ENCODE measurements at regions not wholly inside any gene's neighbourhood (a gene's known extent, or its start where the extent isn't known, plus 50 kb on each side); places are given as distances from the start of the nearest gene placed in this dataset.

DNA sequence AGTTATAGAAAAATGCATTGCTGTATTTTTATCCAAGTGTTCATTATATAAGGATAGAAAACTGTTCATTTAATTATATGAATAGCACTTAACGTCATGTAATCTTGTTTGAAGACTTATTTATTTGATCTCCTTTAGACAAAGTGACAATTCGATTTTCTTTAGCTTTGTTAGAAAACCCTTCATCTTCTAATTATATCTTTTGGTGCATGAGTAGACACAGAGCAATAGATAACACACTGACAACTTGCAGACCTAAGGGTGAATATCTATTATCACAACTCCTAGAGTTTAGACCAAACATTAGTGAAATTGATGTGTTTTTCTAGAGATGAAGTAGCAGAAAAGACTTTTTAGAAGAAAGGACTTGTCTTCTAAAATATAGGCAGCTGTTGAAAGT is 446.4 kb upstream of the SEMA6A start:
- intact Hi-C loops (cut with micrococcal nuclease): no loop called here
- TF ChIP-seq, protein P1, sequence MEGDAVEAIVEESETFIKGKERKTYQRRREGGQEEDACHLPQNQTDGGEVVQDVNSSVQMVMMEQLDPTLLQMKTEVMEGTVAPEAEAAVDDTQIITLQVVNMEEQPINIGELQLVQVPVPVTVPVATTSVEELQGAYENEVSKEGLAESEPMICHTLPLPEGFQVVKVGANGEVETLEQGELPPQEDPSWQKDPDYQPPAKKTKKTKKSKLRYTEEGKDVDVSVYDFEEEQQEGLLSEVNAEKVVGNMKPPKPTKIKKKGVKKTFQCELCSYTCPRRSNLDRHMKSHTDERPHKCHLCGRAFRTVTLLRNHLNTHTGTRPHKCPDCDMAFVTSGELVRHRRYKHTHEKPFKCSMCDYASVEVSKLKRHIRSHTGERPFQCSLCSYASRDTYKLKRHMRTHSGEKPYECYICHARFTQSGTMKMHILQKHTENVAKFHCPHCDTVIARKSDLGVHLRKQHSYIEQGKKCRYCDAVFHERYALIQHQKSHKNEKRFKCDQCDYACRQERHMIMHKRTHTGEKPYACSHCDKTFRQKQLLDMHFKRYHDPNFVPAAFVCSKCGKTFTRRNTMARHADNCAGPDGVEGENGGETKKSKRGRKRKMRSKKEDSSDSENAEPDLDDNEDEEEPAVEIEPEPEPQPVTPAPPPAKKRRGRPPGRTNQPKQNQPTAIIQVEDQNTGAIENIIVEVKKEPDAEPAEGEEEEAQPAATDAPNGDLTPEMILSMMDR (IDR thresholded peaks at IDR 0.05): no peak
- no peak for DNase-seq
- CTCF ChIA-PET: no interaction called here
- ATAC-seq: no peak
- no peak overlapping the region for H3K4me3 Mint-ChIP-seq
- no peaks in the 10 kb centered on the region for H3K9me3 Mint-ChIP-seq
- POLR2A ChIA-PET: no interaction called here
- H3K36me3 Mint-ChIP-seq (ENCODE audit: low read depth): no peaks in the 10 kb centered on the region
- no peaks in the 10 kb centered on the region for H3K4me1 Mint-ChIP-seq (ENCODE audit: low read depth)
- H3K27ac Mint-ChIP-seq: no peak overlapping the region
- no peaks in the 10 kb centered on the region for H3K27me3 Mint-ChIP-seq

DNA sequence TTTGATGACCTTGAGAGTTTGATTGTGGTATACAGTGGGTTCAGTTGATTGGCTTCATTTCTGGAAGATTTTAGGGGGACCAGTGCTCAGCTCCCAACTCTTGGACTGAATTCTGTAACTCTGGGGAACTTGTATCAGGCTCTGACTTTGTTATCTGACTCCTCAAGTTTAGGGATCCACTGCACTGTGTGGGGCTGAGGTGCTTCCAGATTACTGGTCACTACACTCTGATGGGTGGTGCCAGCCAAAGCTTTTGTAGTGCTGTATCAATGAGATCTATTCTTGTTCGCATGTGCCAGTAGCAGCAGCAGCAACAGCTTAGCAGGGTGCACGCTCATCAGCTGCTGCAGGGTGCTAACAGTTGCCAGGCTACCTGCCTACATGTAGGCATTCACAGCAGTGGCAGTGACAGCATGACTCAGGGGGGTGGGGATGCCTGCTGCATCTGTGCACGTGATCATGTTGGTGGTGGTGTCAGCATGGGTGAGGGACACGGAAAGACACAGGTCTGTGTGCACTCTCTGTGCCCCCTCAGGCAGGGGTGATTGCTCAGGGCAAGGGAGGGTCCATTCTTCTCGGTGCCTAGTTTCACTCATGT is 438.8 kb upstream of the SEMA6A start:
- CTCF ChIA-PET: no interaction called here
- no peaks in the 10 kb centered on the region for H3K36me3 Mint-ChIP-seq (ENCODE audit: low read depth)
- POLR2A ChIA-PET: no interaction called here
- DNase-seq (no peak), ATAC-seq (no peak)
- no peaks in the 10 kb centered on the region for H3K4me1 Mint-ChIP-seq (ENCODE audit: low read depth)
- H3K4me3 Mint-ChIP-seq: no peak overlapping the region
- no peak overlapping the region for H3K27ac Mint-ChIP-seq
- no peaks in the 10 kb centered on the region for H3K27me3 Mint-ChIP-seq
- H3K9me3 Mint-ChIP-seq: peaks cover 6% of the 10 kb centered on the region
- intact Hi-C loops (cut with micrococcal nuclease): no loop called here
- TF ChIP-seq, protein P1 (IDR thresholded peaks at IDR 0.05): no peak

DNA sequence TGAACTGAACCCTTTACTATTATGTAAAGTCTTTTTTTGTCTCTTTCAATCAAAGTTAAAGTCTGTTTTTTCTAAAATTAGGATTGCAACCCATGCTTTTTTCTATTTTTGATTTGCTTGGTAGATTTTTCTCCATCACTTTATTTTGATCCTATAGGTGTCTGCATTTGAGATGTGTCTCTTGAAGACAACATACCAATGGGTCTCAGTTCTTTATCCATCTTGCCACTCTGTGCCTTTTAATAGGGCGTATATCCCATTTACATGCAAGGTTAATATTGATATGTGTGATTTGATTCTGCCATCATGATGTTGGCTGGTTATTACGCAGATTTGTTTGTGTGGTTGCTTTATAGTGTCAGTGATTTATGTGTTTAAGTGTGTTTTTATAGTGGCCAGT is 436.0 kb upstream of the SEMA6A start:
- no peak for DNase-seq
- Mint-ChIP-seq H3K36me3 (ENCODE audit: low read depth) (no peaks in the 10 kb centered on the region), H3K27me3 (no peaks in the 10 kb centered on the region), H3K9me3 (peaks cover 6% of the 10 kb centered on the region), H3K27ac (no peak overlapping the region), H3K4me3 (no peak overlapping the region), H3K4me1 (ENCODE audit: low read depth) (no peaks in the 10 kb centered on the region)
- no peak for ATAC-seq
- CTCF ChIA-PET: no interaction called here
- POLR2A ChIA-PET: no interaction called here
- TF ChIP-seq, protein P1 (IDR thresholded peaks at IDR 0.05): no peak
- intact Hi-C loops (cut with micrococcal nuclease): no loop called here

DNA sequence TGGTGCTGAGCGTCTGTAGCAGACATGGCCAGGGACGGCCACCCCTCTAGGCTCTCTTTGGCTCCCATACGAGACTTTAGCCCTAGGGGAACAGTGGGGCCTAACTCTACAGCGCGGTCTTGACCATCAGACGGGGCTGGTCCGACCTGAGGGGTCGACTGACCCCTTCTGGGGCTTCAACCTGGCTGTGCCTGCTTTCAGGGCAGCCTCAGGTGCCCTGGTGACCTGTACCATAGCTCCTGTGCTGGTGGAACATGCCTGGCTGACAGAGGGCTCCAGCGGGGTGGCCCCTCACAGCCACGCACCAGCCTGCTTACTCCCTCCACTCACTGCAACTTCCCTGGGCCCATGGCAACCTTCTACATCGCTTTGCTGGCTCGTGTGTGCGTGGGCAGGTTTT is 423.4 kb upstream of the SEMA6A start:
- Mint-ChIP-seq H3K4me1 (ENCODE audit: low read depth) (no peaks in the 10 kb centered on the region), H3K27ac (no peak overlapping the region), H3K4me3 (no peak overlapping the region), H3K9me3 (no peaks in the 10 kb centered on the region), H3K36me3 (ENCODE audit: low read depth) (no peaks in the 10 kb centered on the region), H3K27me3 (no peaks in the 10 kb centered on the region)
- TF ChIP-seq, protein P1 (IDR thresholded peaks at IDR 0.05): no peak
- intact Hi-C loops (cut with micrococcal nuclease): no loop called here
- ChIA-PET CTCF (no interaction called here), POLR2A (no interaction called here)
- DNase-seq: no peak
- no peak for ATAC-seq

DNA sequence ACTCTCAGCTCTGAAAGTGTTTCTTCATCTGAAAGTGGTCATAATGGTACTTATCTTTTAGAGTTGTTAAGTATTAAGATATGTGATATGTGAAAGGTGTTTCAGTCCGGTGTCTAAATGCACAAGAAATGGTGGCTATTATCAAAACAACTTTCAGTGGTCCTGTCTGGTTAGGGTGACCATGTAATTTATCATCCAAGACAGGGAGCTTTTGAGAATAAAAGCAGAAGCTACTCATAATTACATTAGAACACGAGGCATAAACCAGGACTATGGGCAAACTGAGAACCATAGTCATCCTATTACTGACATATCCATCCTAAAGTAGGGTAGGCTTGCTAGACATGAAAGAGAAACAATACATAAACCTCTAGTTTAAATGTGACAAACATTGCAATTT is 418.1 kb upstream of the SEMA6A start:
- no peak for DNase-seq
- no peak overlapping the region for H3K27ac Mint-ChIP-seq

More for the DNA sequence above, 418.1 kb upstream of the SEMA6A start:
- Mint-ChIP-seq H3K4me3 (no peak overlapping the region), H3K36me3 (ENCODE audit: low read depth) (no peaks in the 10 kb centered on the region), H3K27me3 (no peaks in the 10 kb centered on the region), H3K4me1 (ENCODE audit: low read depth) (no peaks in the 10 kb centered on the region), H3K9me3 (no peaks in the 10 kb centered on the region)
- intact Hi-C loops (cut with micrococcal nuclease): no loop called here
- ATAC-seq: no peak
- TF ChIP-seq, protein P1 (IDR thresholded peaks at IDR 0.05): no peak
- CTCF ChIA-PET: no interaction called here
- POLR2A ChIA-PET: no interaction called here
